ENCODE measurements at regions not wholly inside any gene's neighbourhood (a gene's known extent, or its start where the extent isn't known, plus 50 kb on each side); places are given as distances from the start of the nearest gene placed in this dataset.

DNA sequence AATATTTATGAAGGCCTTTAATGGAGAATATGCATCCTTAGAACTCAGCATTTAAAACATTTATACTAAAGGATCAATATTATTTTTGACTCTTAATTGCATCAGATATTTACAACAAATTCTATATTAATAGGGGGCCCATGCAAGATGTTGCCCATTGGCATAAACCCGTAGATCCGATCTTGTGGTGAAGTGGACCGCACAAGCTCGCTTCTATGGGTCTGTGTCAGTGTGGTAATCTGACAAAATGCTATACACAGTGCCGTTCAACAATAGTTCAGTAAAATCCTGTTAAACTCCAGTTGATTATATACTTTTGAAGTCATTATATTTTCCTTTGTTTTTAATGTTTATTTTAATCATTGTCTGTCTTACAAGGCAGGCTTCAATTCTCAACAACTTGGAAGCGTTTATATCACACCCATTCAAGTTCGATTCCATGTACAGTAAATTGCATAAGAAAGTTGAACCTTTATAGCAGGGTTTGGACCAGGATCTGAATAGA, 809.2 kb downstream of the USP25 start:
- DNase-seq (ENCODE audit: low read depth in 2 of 2), result no peak

DNA sequence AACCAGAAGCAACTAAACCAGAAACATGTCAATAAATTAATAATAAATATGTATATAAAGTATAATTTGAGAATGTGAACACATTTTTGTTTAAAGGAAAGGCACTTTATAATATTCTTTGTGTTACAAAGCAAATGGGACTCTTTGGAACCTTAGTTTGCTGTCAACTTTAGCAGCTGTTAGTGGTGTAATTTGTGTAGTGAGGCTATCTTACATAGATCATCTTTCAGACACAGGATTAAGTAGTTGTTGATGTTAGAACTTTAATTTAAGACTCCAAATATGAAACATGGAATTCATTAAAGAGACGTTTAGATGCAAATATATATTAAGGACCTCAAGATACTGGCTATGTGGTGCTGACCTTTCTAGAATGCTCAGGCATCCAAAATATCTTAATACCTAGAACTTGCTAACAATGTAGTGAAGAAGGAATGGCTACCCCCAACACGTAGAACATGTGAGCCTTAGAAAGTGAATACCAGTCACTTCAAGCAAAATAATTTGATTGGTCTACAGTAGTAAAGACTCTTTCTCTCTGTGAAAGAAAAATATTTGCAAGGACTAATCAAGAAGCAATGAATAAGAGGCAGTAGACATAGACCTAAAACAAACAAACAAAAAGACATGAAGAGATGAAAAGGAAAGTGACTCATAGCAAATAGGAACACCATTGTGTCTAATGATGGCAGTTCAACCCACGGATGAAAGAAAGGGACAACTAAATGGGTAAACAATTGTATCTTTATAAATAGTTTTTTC, 811.4 kb downstream of the USP25 start:
- DNase-seq (ENCODE audit: low read depth in 2 of 2), result no peak

DNA sequence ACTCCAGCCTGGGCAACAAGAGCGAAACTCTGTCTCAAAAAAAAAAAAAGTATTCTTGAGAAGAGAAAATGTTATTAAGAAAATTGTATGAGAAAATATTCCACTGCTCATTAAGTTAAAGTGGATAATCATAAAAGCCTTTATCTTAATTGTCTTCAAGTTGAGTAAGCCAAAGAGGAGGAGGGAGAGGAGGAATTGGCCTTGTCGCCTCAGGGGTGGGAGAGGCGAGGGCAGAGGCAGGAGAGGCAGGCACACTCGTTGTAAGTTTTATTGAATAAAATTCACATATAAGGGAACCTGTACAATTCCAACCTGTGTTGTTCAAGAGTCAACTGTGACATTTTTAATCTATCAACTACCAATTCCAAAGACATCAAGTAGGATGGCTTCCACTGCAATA, 820.3 kb downstream of the USP25 start:
- DNase-seq (ENCODE audit: low read depth in 2 of 2), result no peak

DNA sequence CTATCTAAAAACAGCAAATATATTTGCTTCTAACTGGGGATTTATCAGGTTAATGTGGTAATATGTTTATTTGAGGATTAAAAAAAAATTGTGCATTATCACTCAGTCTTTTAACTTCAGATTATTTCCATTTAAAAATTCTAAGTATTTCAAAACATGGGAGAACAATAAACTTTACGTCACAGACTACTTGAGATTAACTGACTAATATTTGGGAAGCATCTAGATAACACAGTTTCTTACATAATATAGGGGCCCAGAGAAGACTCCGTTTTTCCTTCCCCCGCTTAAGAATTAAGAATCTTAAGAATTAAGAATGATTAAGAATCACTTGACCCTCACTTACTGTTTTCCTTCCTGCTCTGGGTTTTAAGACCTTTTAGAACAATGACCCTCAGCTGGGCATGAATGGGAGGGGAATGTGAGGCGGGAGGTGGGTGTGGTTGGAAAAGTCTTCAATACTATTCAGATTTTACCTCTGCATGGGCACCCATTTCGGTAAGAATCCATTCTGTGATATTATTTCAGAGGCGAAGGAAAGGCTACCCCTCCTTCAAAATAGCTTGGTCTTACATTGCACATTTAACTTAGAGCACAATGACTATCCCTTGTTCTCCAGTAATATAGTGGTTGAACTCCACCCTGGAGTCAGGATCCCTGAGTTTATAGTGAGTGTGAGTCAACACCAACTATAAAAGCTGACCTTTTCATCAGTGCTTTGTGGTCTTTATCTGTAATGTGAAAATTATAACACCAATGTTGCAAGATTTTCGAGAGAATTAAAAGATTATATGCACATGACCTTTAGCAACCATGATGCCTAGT, 821.3 kb downstream of the USP25 start:
- DNase-seq (ENCODE audit: low read depth in 2 of 2), result no peak

DNA sequence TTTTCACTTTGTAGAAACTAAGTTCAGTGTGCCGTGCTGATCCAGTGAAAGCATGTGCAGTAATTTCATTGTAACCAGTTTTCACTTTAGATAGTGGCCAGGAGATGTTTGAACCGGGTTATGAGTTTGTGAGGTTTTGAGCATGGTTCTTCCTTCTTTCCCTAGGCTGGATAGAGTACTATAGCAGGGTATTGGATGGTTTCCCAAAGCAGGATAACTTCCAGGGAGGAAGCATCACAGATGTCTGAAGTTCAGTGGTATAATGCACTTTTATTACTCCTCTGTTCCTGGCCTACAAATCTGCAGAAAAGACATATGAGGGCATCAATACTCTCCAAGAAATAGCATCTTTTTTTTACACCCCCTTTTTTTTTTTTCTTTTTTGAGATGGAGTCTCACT, 823.1 kb downstream of the USP25 start:
- no peak for DNase-seq (ENCODE audit: low read depth in 2 of 2)

DNA sequence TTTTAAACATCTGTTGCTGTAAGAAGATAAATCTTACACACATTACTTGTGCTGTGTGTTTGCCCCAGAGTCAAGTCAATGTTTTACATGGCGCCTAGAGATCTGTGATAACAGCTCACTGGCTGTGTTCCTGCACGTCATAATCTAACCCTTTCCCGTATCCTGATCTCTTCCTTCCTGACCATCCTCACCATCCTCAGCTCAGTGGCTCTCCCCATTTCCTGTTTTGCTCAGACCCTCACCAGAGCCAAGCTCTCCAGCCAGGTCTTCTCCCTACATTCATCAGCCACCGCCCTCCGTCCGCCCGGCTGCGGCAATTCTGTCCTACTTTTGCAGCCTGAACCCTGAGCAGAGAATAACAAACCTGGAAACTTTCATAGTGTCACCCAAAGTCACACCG, 824.7 kb downstream of the USP25 start:
- no peak for DNase-seq (ENCODE audit: low read depth in 2 of 2)

DNA sequence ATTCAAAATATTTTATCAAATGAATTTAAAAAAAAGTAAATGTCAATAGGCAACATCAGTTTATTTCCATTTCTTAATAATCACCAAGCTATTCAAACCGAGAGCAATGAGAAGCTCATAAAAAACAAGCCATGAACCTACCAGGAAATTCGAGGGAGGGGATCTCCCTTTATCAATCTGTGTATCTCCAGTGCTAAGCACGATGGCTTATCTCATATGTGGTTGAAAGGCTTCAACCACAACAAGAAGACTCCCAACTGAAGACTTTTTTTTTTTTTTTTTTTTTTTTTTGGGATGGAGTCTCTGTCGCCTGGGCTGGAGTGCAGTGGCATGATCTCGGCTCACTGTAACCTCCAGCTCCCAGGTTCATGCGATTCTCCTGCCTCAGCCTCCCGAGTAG, 833.3 kb downstream of the USP25 start:
- DNase-seq (ENCODE audit: low read depth in 2 of 2), result no peak

DNA sequence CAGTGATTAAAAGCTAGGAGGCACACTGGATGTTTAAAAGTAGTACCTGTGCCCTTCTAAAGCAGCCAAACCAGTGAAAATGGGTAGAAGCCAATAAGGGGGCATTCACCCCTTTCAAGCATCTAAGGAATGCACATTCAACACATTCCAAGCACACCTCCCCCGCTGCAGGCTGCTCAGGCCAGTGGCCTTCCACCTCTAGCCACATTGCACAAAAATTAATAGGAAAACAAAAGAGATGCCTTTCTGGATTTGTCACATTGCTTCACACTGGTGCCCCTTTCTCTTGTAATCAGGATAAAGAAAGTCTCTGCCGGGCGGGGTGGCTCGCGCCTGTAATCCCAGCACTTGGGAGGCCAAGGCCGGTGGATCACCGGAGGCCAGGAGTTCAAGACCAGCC, 834.0 kb downstream of the USP25 start:
- DNase-seq (ENCODE audit: low read depth in 2 of 2), result no peak

DNA sequence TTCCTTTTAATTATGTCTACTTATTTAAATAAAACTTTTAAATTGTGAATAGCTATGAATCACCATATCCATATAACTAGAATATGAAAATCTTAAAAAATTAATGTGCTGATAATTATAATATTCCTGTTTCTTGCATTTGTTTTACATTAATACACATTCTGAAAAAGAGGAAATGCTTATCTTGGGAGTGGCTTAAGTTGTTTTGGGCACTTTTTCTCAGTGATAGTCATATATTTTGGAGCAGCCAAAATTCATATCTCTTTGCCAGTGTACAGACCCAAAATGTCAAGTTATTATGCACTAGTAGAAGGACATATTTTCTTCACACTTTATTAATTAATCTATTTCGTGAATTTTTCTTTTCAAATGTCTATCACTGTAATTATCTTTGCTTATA, 838.5 kb downstream of the USP25 start:
- no peak for DNase-seq (ENCODE audit: low read depth in 2 of 2)

DNA sequence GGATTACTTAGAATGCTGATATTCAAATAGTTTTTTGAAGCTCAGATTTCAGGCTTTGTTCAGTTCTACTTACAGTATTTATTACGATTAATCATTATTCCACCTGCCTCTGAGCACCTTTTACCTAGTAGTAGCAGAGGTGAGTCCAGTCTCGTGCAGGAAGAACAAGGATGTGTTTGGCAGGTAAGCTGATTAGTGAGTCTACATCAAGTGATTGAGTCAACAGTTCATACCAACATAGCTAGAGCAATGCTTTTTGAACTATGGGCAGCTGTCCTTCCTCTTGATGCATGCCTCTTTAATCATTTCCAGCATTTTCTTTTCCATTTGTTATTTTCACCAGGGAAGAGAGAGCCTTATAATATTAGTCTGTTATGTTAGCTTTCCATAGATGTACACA, 838.9 kb downstream of the USP25 start:
- DNase-seq (ENCODE audit: low read depth in 2 of 2), result no peak

DNA sequence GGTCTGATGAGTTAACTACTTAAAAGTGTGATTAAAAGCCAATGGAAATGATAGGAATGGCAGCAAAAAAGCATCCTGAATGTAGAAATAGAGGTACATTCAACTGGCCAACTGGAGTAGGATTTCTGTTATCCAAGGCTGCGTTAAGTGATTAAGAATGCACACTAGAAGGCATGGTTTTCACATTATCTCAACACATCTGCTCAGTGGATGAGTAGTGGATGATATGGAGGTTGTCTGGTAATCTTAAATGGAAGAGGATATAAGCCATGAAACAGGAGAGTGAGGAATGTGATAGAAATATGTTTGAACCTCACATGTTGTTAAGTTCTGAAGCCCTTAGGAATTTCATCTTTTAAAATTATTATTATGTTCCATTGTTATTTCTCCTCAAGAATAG, 839.9 kb downstream of the USP25 start:
- DNase-seq (ENCODE audit: low read depth in 2 of 2), result no peak

DNA sequence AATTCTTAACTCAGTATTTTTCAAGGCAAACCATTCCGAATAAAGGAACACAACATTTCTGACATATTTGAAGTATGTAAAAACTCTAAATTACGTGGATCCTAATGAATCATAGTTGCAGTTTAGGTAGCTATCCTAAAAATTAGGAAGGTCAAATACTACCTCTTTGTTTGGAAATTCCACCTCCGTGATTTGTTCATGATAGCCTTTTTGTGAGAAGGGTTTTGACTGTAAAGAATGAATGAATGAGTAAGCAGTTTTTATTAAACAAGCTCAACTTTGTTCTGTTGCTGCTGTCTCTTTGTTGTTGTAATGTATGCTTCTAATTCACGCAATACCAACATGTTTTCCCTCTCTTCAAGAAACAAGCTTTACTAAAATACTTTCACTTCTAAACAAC, 840.4 kb downstream of the USP25 start:
- no peak for DNase-seq (ENCODE audit: low read depth in 2 of 2)

DNA sequence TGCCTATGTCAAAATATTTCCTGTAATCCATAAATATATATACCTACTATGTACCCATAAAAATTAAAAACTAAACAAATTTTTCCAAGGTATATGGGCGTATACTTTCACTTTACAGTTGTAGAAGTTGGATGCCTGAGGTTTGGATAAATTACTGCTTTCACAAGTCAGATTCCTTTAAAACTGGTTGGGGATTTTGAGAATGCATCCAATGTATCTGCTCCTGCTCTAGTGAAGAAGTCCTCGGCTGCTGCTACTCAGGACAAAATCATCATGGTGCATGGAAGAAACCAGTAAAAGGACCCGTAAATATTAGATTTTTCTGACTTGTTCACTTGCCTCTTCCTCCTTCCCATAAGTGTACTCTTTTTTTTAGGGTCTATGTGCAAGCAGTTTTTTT, 841.1 kb downstream of the USP25 start:
- no peak for DNase-seq (ENCODE audit: low read depth in 2 of 2)

DNA sequence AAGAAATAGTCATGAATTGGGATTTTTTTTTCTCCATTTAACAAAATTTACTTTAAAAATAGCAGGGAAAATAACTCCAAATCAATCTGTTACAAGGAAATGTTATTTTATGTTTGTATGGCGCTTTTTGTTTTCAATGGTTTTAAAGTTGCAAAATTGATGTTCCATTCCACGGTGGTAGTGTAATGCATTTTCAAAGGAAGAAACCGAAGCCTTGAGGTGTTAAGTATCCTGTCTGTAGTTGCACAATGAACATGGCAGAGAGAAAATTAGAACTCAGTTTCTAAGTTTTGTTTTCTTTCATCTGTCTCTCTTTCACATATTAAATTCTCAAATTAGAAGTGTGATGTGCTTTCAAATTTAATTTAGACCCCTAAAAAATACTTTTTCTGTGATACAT, 841.8 kb downstream of the USP25 start:
- no peak for DNase-seq (ENCODE audit: low read depth in 2 of 2)

DNA sequence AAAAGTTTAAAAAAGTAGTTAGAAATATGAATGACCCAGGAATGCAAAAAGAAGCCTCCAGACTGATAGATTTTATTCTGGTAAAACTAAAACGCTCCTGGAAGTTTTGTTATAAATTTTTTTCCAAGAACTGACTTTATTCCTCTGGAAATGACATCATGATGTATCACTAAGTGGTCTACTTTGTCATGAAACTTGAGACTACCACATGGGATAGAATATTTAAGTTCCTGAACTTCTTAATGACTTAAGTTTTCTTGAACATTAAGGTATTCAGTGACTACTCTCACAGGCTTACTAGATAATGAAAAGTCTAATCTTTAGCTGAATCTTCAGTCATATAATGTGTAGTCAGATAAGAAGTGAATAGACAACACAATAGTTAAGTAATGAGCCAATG, 842.2 kb downstream of the USP25 start:
- DNase-seq (ENCODE audit: low read depth in 2 of 2), result no peak

DNA sequence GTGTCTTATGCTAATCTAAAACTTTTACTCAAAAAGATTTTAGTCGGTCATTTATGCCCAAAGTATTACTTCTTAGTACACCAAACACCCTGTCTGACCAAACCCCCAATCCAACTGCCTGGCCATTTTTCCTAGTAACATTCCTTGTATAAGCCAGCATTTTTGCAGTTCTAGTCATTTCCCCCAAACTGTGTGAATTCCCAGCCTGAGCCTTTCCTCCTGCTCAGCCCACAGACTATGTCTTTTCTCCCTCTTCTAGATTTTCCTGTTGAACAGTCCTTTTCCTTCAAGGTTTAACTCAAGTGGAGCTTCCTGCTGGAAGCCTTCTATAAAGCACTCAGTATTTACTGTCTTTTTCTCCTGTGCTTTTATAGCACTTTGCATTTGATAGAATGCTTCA, 843.8 kb downstream of the USP25 start:
- no peak for DNase-seq (ENCODE audit: low read depth in 2 of 2)

DNA sequence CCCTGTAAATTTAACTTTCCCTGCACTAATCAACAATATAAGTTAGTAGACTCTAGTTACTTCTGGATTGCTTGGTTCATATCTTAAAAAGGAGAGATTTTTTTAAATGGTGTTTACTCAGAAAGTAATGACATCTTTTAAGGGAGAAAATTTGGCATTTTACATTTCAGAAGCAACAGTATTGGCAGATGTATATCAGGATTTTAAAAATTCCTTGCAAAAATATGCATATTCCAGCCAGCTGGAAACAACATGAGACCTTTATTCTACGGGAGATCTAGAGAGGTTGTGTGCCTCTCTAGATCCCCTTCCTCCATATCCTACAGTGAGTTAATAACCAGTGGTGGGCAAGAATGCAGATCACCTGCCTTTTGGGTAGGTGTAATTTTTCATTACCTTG, 848.2 kb downstream of the USP25 start:
- no peak for DNase-seq (ENCODE audit: low read depth in 2 of 2)

DNA sequence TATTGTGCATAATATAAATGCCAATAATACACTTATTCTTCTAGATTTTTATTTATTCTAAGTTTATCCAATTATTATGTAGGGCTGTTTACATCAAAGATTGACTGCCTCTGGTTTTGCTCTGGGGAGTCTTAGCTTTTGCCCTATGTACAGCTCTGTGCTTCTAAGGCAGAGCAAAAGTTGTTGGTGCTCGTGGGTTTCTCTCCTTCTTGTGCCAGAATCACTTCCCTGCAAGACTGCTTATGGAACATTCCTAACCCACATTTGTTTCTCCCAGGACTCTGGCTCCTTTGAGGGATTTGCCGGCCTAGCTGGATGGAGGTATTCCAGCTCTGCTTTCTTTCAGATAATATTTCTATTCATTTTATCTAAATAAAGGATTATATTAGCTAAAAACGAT, 849.1 kb downstream of the USP25 start:
- DNase-seq (ENCODE audit: low read depth in 2 of 2), result no peak

DNA sequence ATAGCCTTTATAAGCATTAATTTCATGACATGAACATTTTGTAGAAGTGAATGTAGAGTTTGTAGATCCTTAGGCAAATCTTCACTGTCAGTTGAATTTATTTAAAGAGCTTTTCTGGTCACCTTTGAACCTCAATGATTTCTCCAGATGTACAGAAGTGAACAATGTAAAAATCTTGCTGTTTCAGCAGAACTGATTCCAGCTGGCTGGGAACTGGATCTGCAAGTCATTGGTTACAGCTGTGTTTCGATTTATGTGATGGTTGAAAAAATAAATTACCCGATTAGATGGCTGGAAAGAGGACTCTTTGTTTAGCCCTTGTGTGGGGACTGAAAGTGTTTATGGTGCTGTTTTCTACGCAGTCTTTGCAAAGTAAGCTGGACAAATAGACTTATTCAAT, 849.8 kb downstream of the USP25 start:
- DNase-seq (ENCODE audit: low read depth in 2 of 2), result no peak

DNA sequence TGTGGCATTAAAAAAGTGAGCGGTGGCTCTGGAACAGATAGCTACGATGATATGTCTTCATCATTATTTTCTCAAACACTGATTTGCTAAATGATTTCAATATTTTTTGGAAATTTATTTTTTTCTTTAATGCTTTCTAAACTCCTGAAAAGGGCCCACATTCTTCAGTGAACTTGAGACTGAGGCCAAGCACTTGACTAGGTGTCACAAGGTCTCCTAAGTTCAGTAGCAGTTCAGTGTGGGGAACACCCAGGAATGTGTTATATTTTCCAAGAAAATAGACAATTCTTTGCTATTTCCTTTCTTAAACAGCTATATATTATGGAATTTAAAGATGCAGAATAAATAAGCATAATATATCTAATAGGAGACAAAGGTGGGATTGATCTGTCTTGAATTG, 850.9 kb downstream of the USP25 start:
- no peak for DNase-seq (ENCODE audit: low read depth in 2 of 2)

DNA sequence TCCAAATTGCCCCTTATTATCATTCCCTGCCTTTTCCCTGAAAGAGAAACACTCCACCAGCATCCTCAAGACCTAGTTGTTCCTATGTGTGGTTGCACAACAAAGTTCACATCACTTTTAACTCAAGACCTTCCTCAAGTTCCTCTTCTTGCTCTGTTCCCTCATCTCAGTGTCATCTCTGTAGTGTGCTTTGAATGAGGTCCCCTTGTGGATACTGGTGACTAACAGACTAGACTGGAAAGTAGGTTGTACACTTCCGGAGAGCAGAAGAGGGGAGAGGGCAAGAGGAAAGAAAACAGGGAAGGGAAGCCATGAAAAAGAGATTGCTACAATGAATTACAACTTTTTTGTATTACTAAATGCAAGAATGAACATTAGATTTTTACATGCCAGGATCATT, 853.8 kb downstream of the USP25 start:
- no peak for DNase-seq (ENCODE audit: low read depth in 2 of 2)

DNA sequence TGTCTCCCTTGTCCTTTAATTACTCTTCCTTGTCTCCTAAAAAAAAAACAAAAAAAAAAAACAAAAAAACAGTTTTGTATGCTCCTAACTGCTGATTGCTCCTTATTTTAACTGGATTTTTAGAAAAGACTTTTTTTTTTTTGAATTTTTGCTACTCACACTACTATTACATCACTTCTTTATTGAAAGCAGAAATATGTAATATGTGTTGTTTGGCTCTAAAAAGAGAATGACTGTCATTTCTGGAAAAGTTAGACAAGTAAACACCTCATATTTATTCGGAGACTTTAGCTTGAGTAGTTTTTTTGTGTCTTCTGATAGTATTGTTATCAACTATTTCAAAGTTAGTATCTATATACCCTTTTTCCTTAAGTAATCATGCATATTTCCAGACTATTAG, 855.0 kb downstream of the USP25 start:
- no peak for DNase-seq (ENCODE audit: low read depth in 2 of 2)

DNA sequence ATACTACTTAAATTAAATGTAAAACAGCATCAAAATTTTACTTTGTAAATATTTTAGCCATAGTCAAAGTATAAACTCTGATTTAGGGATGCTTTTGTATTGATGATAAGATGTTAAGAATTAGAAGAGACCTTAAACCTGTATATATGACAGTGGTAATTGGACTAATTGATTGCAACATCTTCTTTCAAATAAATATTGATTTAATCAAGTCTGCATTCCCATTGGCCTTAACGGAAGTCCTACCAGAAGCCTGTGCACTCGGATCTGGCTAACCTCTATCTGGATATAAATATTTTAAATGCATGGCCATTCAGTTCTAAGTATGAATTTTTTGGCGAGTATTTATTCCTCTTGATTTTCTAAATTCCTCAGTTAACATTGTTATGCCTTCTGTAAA, 856.1 kb downstream of the USP25 start:
- no peak for DNase-seq (ENCODE audit: low read depth in 2 of 2)

Data from activated CD8-positive, alpha-beta memory T cell treated with anti-CD3 and anti-CD28 coated beads for 4 hours (primary cell).